HG03135 (cell line): ENCODE measurements at regions not wholly inside any gene's neighbourhood (a gene's known extent, or its start where the extent isn't known, plus 50 kb on each side); places are given as distances from the start of the nearest gene placed in this dataset.

Source experiments
- ATAC-seq: cut with Tn5 transposase; IDR thresholded peaks from one replicate; pipeline ENCODE4 v1.9.1; 2021; ENCODE audit warnings: mild to moderate bottlenecking, moderate library complexity; ENCODE audit not compliant: unreplicated experiment

GRCh38 chr14:100955201-100955600 lies 51.7 kb upstream of the RTL1 start:
- no peak for ATAC-seq

GRCh38 chr14:100962494-100962893 lies 59.0 kb upstream of the RTL1 start:
- no peak for ATAC-seq

- no peak for ATAC-seq
These were observed 61.8 kb upstream of the RTL1 start for GRCh38 chr14:100965296-100965695.

DNA sequence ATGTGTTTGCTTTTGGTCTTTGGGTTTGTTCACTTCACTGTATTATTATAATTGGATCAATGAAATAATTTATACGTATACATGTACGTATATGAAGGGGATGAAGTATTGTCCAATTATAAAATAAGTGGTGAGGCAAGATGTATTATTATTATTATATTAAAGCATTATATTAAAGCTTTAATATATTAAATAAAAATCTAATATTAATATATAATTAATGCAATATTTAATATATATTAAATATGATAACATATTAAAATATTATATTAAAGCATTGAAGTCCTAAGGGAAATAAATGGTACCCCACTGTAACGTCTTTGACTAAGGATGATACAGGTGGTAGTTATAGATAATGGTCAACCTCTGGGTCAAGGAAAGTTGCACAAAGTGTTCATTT lies 63.7 kb upstream of the RTL1 start:
- no peak for ATAC-seq

DNA sequence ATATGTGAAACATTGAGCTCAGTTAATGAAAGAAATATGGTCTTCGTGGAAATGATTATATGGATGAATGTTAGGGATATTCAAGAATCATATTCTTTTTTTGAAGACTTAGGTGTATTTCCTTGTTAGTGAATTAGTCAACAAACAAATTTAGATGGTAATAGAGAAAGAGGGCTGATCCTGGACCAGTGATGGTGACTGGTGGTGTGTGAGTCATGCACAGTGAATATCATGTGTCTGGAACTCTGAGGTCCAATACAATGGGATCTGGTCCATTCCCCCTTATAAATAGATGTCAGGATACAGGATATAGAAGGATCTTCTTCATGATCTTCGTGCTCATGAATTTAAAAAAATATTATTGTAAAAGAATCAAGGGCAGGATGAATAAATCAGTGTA lies 64.4 kb upstream of the RTL1 start:
- no peak for ATAC-seq

GRCh38 chr14:100972118-100972897 lies 68.8 kb upstream of the RTL1 start:
- no peak for ATAC-seq

DNA sequence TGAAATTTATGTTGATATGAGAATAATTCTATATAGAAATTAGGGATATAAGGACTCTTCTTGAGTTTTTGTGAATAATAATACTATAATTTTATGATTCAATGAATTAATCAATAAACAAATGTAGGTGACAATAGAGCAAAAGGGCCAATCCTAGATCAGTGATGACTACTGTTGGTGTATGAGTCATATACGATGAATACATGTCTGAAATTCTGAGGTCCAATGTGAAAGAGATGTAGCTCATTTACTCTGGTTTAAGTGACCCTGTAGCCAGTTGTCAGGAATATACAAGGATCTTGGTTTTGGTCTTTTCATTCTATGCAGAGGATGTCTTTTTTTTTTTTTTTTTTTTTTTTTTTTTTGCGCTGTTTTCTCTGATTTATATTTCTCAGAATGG lies 72.1 kb upstream of the RTL1 start:
- ATAC-seq: no peak

GRCh38 chr14:100979079-100979478 lies 75.6 kb upstream of the RTL1 start:
- no peak for ATAC-seq

GRCh38 chr14:100979780-100980179 lies 76.3 kb upstream of the RTL1 start:
- ATAC-seq: no peak

- ATAC-seq: no peak
These were observed 77.3 kb upstream of the RTL1 start for GRCh38 chr14:100980823-100981222.

GRCh38 chr14:100981809-100982208 lies 78.3 kb upstream of the RTL1 start:
- ATAC-seq: no peak

DNA sequence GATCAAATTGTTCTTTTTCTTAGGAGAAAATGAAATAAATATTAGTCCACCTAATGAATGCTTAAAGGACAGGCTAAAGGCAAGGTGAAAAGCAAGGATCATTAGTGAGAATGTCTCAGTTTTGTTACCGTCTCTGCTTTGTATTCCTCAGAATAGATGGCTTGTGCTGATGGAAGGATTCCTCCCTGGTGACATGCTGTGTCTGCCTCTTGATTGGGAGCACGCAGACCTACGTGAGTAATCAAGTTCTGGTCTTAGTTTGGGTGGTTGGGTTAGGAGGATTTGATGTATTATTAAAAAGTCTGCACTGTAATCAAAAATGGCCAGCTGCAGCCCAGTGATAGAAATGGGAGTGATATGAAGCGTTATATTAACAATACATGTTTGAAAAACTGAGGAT lies 78.8 kb upstream of the RTL1 start:
- ATAC-seq: no peak

DNA sequence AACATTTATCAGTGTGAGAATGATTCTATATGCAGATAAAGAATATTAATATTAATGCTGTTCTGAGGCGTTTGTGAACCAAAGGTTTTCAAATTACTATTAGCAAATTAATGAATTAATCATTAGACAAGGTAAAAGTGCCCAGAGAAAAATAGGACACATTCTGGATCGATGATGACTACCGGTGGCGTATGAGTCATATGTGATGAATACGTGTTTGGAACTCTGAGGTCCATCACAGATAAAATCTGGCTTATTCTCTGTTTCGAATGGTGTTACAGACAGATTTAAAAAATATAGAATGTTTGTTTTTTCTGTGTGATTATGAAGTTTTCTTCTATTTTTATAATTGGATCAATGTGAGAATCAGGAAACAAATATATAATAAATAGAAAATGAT lies 79.2 kb upstream of the RTL1 start:
- ATAC-seq: no peak

DNA sequence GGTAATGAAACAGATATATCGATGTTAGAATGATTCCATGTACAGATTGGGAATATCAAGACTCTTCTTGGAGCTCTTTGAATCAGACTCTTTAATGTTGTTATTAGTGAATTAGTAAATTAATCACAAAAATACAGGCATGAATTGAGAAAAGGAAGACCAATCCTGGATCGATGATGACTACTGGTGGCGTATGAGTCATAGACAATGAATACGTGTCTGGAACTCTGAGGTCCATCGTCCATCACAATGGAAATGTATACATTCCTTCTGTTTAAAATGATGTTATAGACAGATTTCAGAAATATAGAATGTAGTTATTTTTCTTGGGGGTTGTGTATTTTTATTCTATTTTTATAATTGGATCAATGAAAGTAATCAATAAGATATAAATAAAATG lies 80.2 kb upstream of the RTL1 start:
- ATAC-seq: no peak

- no peak for ATAC-seq
These were observed 84.5 kb upstream of the RTL1 start for GRCh38 chr14:100988011-100988410.

GRCh38 chr14:100988411-100988900 lies 84.9 kb upstream of the RTL1 start:
- no peak for ATAC-seq

DNA sequence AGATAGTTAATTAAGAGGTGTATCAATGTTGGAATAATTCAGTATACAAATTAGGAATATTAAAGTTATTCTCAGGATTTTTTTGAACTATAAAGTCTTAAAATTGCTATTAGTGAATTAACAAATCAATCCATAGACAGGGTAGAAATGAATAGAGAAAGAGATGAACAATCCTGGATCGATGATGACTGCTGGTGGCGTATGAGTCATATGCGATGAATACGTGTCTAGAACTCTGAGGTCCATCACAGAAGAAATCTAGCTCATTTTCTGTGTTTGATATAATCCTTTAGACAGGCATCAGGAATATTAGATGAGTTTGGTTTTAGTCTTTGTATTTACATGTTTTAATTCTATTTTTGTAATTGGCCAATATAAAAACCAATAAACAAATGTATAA lies 85.4 kb upstream of the RTL1 start:
- ATAC-seq: no peak

- ATAC-seq: no peak
These were observed 86.4 kb upstream of the RTL1 start for GRCh38 chr14:100989924-100990323.

GRCh38 chr14:100994082-100994481 lies 90.6 kb upstream of the RTL1 start:
- no peak for ATAC-seq

GRCh38 chr14:100994756-100995330 lies 91.3 kb upstream of the RTL1 start:
- no peak for ATAC-seq

DNA sequence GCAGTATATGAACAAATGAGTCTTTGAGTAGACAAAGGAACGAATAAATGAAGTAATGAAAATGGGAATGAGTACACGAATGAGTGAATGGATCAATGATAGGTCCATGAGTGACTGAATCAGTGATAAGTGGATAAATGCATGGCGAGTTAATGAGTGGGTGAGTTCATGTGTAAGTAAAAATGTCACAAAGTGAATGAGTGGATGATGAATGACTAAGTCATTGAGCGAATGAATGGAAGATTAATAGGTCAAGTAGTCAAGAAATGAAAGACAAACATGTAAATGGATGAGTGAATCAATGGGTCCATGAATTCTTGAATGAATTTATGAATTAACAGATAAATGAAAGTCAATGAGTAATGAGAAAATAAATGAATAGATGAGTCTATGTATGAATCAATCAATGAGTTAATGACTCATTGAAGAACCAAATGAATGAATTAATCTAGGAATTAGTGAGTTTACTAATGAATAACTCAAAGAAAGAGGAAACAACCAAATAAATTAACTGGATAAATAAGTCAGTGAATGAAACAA lies 97.3 kb upstream of the RTL1 start:
- ATAC-seq: no peak

- ATAC-seq: no peak
These were observed 98.0 kb upstream of the RTL1 start for GRCh38 chr14:101001311-101002069.
